Stimulated activated CD4-positive, alpha-beta T cell treated with anti-CD3 and anti-CD28 coated beads, Interleukin-1b, Interleukin-23, amount 100 ng/mL, for 24 hours (primary cell): ENCODE measurements at regions not wholly inside any gene's neighbourhood (a gene's known extent, or its start where the extent isn't known, plus 50 kb on each side); places are given as distances from the start of the nearest gene placed in this dataset.
"Not testable (repeated sequence)": the region's sequence is repeated elsewhere in the genome, so short reads cannot be mapped to it uniquely, and the experiment has no call there.

ENCODE experiments used
- DNase-seq, 4 experiments: peaks; one replicate each; pipeline ENCODE4 v3.0.0-alpha.2; 2020; ENCODE audit warnings: low read depth in 4 of 4, low spot score in 1 of 4

DNA sequence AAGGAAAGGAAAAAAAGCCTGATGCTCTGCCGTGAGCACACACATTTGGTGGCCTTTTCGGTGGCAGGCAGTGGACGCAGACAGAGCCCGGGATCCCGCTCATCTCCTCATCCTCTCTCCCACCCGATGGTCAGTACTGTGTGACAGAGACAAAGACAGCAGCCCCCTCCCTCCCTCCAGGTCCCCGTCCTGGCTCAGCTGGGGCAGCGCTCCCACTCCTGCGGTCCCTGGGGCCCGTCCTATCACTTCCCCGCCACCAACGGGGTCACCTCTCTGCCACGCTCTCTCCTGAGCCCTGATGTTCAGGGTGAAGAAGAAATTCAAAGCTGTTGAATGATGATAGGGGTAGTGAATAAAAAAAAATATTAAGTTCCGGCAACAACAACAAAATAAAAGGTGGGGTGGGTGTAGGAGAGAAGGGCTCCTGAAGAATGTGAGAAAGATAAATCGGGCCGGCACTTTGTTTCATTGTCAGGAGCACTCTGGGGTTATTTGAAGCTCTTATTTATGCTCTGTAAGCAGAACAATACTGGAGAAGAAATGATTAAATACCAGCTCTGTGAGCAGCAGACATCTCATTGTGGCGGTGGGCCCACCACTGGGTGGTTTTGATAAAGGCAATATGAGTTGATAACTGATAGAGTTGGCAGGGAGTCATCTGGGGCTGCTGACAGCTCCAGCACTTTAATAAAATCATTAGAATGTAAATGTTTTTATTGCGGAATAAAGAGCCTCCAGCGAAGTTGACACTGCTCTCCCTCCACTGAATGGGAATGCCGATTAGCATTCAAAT is 417.7 kb downstream of the IRX1 start:
- no peak for DNase-seq

DNA sequence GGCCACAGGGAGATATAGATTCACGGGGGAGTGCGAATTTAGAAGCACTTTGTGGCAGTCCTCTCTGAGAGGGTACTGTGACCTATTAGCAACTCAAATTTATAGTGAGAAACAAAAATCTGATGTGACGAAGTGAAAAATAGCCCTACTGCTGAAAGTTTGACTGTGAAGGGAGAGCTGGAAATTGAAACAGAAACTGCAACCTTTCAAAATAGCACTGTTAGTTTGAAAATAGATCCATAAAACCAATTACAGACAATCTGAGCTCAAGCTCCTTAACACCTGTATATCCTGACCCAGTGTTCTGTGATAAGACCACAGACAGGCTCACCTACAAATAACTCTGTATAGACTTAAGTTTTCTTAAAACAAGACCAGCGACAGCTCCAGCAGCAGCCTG is 420.1 kb downstream of the IRX1 start:
- no peak for DNase-seq

DNA sequence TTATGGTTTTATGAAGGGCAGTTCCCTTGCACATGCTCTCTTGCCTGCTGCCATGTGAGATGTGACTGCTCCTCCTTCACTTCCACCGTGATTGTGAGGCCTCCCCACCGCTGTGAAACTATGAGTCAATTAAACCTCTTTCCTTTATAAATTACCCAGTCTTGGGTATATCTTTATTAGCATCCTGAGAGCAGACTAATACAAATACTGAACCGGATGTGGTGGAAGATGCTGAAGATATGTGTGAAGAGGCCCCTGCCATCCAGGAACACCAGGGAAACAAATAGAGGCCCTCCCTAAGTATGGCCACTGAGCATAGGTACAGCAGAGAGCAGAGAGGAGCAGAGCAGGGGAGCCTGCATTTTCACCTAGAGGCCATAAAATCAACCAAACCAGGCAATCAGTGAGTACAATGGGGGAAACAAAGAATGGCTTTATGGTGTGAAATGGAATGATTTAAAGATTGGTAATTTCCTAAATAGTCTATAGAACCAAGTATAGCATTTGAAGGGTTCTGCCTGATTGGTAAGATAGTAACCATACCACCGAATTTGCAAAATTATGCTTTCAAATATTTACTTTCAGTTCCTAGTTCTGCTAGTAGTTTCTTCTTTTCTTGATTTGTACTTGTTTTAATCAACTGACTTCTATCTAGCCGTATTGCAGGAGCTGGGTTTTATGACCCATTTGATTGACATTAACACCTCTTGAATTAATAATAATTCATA is 421.6 kb downstream of the IRX1 start:
- DNase-seq = no peak

DNA sequence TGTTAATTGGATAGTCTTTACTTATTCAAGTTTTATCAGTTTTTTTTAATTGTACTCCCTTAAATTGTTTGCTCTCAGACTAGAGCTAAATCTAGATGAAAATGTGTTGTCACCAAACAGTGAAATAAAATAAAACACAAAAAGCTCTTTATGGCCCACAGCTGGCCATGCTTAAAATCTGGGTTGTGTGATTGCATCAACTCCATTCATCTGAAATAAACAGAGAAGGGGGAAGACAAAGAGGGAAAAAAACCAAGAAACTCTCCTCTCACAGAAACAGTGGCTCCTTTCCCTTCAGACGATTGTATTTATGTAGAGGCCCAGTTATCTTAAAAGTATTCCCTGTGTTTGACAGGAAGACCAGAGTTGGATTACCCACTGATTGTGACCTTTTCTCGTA is 422.4 kb downstream of the IRX1 start:
- DNase-seq = no peak

DNA sequence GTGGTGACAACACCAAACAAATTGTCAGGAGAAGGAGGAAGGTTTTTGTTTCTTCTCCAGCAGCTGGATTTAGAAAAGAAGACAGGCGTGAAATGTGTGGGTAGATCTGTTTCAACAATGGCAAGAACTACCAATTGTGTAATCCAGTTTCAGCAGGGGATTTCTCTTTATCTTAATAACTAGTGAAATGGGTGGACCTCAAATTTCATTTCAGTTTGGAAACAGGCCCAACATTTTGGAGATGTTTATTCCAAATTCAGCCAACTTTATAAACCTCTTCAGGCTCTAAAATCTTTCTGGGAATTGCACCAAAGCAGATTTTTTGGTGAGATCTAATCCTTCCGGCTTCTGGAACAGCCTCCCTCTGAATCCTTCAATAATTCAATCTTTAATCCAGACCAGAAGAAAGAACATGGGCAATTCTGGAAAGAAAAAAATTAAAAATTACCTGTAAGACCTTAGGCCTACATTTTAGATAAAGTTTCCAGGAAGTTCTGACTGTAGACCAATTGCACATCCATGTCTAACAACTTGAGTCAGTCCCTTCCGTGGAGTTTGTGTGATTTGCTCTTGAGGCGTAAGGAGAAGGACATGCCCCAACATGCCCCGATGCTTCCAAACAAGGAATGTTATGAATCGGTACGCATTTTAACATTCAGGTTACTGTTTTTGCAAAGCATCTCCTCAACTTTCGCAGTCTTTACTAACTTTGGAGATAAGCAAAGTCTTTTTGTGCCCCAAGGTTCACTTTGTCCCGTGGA is 423.6 kb downstream of the IRX1 start:
- no peak for DNase-seq

DNA sequence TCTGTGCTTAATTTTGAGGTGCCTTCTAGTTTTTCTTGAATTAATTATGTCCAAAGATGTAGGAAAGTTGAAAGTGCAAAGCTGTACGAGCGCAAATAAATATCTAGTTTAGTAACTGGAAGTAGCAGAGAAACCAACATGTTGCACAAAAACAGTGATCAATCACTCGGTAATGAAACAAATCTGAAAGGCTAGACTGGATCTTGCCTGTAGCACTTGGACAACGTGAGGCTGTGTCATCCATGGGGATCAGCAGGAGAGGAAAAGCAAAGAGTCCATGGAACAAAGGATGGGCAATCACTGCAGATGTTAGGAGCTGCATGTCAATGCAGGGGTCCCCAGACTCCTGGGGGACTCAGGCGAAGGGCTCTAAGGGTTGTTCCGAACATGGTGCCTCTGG is 424.2 kb downstream of the IRX1 start:
- DNase-seq = no peak

DNA sequence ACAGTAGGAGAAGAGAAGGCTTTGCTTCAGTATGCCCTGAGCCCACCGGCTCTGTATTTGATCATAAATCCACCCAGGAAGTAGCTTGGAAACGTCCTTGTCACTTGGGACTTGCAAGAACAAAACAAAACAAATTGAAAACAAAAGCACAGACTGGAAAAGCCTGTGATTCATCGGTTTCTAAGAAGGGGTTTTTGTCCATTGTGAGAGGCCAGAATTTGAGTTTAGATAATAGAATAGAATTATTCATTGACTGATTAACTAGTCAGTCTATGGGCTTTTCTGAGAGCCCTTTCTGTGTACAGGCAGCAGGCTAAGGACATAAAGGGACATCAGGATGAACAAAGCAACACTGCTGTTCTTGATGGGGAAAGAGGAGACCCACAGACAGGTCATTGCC is 424.8 kb downstream of the IRX1 start:
- no peak for DNase-seq

DNA sequence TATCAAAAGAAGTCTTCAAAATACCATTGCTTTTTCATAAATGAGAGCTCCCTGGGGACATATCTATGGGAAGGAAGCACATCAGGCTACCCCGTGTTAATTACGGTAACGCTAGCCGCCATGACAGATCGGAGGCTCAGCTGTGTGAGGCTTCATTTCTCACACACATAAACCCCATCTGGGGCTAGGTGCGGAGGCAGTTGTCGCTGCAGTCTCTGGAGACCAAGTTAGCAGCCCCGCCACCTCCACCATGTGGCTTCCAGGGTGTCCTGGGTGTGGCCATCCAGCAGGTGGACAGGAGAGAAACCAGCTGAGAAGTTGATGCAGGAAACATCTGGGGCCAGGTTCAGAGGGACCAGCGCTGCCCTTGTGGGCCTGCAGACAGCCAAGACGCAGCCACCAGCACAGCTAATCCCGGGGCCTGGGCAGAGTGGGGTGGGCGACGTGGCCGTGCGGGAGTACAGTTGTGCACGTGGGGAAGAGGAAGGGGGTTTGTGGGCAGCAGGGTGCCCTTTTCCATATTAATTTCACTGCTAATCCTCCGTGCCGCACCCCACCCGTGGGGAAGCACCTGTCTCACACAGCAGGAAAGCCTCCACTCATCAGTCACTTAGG is 426.5 kb downstream of the IRX1 start:
- no peak for DNase-seq

DNA sequence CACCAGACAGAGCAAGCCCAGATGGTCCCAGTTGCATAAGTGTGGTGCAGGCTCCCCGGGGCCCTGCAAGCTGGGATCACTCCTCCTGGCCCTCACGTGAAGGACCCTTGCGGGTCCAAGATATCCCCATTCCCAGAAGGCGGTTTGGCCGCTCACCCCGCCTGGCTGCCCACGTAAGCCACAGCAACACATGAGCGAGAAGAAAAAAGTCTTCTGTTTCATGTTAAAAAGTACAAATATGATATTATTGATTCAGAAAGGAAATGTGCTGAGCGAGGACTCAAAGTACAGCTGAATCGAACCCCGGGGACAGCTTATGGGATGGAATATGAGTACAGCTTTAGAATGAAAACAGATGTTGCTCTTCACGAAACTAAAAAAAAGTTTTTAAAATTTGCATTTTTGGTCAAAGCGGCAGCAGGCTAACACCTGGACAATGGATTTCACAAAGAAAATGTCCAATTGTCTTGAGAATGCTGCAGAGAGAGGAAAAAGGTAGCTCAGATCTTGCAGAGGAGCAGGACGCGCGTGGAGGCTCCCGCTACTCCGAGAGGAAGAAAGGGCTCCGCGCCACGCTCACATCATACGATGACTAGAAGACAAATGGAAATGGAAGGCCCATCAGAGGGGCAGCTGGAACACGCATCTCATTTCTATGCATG is 427.6 kb downstream of the IRX1 start:
- no peak for DNase-seq

DNA sequence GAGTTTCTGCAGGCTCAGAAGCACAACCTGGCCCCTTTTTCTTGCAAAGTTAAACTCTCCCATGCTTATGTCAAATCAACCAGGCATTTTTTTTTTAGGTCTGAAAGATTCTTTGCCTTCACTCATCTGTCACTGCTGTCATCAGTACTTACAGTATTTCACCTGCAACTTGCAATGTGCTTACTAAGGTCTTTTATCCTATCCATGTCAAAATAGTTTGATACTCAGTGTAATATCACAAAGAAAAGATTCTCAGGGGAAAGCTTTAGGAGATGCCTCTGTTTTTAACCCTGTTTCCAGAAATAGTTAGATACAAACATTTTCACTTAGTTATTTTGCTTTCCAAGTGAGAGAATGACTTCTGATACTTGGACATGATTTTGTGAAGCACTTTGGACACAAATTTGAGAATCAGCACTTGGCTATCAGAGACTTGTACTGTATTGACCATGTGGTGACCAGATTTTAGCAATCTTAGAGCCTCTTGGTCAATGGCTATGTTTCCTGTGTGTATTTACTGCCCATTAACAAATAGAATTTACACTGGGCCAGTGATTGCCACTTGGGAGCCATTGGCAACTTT is 428.2 kb downstream of the IRX1 start:
- DNase-seq = no peak

DNA sequence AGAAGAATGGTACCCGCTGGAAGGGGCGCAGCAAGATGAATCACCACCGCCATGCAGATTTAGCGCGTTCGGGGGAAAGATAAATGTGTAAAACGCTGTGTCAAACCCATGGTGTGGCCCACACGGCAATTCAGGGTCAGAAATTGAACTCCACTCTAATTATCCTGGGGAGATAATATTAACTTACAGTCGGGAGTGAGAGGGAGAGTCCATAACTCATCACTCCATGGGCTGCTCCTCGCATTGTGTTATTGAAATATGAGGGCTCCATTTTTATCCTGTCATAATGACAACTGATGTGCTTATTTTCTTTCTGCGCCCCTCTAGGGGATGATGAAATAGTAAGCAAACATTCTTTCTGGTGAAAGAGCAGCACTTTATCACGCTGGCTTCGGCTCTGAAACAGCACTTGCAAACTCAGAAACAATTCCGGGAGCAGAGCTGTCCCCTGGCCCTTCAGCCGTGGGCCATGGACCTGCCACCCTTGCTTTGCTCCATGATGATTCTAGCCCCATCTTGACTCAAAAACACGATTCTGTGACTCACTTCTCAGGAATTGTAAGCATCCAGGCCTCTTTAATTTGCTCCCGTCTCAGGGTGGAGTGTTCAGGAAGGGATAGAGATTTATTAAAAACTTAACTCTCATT is 431.6 kb downstream of the IRX1 start:
- DNase-seq = no peak

DNA sequence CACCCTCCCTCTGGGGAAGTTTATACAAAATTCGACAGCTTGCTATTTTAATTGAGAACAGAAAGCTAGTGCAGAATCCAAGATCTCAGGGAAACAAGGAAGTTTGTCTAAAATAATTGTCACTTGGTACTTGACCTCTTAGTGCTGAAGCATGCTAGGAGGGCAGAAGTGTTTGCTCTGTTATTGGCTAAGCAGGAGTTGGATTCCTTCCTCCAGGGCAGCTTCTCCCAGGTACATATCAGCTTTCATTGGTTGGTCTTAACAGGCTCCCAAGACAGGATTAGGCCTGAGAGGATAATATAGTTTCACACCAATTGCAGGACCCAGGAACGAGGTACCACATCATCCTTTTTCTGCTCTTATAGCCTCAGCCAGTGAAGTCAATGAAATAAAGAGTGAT is 432.8 kb downstream of the IRX1 start:
- no peak for DNase-seq

DNA sequence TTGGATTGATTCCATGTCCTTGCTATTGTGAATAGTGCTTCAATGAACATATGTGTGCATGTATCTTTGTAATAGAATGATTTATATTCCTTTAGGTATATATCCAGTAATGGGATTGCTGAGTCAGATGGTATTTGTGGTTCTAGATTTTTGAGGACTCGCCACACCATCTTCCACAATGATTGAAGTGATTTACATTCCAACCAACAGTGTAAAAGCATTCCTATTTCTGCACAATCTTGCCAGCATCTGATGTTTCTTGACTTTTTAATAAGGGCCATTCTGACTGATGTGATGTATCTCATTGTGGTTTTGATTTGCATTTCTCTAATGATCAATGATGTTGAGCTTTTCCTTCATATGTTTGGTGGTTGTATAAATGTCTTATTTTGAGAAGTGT is 437.9 kb downstream of the IRX1 start:
- not testable (repeated sequence) for DNase-seq

DNA sequence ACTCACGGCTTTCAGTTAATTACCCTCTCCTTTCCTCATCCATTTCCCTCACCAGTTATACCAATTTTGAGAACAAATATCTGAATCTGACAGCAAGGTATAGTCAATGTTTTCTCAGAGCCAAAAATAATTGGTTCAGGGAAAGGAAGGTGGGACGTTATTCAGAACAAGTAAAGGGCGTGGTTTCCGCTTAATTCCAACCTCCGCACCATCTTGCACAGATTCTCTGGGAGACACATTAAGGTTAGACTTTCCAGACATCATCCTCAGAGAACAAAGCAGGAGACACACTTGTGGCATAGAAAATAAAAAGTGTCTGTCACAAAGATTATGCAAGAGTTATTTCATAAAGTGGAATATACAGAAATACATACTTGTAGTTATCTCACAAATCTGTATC is 441.2 kb downstream of the IRX1 start:
- DNase-seq = no peak

DNA sequence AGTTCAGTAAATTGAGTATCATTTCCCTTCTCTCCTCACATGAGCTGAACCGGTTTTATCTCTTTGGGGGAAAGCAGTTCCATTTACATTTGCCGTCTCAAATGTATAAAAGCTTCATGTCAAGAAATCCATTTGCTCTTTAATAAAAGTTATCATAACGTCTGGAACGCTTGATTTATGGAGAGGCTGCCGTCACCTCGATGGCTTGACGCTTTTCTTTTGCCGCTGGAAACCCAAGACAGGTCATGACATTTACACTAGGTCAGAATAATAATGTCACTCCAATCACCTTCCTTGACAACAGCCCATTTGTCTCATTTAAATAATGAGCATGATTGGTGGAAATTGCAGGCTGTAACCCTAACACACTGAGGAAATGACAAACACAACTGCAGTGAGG is 443.4 kb downstream of the IRX1 start:
- DNase-seq = no peak

DNA sequence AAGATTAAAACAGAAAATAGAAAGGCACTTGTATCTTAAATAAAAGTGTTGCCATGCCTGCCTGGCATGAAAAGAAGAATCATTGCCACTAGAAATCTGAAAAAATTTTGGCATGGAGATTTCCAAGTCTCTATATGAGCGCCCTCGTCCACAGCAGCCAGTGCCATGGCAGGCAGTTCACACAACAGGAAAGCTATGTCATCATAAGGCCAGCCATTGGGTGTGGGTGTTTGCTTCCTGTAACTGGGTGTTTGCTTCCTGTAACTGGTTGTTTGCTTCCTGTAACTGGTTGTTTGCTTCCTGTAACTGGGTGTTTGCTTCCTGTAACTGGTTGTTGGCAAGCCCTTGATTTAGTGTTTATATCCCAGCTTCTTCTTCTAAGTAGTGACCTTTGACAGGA is 446.7 kb downstream of the IRX1 start:
- no peak for DNase-seq

DNA sequence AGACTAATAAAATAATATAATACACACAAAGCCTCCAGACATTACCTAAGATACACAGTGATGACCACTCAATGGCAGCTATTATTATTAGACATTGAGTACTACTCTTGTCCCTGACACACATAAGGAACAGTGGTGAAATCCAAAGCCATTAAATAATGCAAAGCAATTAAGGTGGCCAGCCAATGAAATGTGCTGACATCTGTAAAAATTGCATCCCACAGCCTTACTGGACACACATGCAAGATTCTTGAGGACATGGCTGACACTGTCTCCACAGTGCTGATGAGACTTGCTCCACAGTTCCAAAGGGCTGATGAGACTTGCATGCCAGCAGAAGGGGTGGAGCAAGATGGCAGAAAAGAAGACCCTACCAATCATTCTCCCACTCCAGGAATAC is 447.5 kb downstream of the IRX1 start:
- DNase-seq = no peak

DNA sequence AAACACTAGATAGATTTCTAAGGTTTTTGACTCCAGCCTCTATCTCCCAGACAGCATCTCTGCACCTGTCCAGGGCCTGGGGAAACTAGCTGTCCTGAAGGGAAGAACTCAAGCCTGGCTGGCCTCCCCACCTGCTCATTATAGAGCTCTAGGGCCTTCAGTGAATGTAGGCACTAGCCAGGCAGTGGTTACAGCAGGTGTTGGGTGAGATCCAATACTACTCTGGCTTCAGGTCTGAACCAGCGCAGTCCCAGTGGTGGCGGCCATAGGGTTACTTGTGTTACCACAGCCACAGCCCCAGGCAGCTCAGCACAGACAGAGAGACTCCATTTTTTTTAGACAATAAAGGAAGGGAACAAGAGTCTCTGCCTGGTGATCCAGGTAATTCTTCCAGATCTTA is 449.2 kb downstream of the IRX1 start:
- DNase-seq = no peak

DNA sequence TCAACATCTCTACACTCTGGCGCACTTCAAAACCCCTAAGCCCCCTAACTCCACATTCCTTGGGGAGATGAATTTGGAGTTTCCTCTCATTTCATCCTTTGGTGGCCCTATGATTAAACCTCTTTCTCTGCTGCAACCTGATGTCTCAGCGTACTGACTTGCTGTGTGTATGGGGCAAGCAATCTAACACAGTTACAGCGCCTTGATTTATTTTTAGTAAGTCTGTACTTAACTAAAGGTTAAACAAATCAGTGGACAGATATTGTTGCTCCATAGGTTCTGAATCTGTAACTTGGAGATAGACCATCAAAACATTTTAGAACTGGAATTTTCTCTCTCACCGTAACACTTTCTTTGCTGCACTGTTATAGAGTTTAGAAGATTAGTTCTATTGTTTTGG is 452.8 kb downstream of the IRX1 start:
- no peak for DNase-seq

DNA sequence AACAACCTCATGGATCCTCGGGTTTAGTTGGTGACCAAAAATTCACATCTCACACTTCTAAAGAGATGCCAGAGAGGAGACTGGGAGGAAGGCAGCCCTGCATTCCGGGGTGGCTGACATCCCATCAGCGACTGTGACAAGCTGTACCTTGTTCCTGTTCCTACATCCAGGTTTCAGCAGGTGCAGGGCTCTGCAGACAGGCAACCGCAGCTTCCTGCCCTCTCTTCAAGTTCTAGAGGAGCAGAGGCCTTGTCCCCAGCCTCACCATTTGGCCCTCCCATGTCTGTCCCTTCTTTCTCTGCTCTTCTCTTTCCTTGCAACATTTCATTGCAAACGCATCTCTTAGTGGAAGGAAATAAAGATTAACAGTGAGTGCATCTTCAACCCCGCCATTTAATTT is 454.6 kb downstream of the IRX1 start:
- DNase-seq = no peak
